Adipocyte (in vitro differentiated cells): ENCODE measurements at regions not wholly inside any gene's neighbourhood (a gene's known extent, or its start where the extent isn't known, plus 50 kb on each side); places are given as distances from the start of the nearest gene placed in this dataset.
"Not testable (repeated sequence)": the region's sequence is repeated elsewhere in the genome, so short reads cannot be mapped to it uniquely, and the experiment has no call there.

ENCODE experiments used
- DNase-seq: peaks from one replicate; pipeline ENCODE4 v3.0.0-alpha.2; 2015; ENCODE audit warnings: low read depth
- H3K27me3 ChIP-seq: replicated peaks from 2 replicates; pipeline ENCODE4 v1.7.0; 2013; ENCODE audit warnings: mild to moderate bottlenecking, low read length, moderate library complexity; ENCODE audit not compliant: control insufficient read depth, insufficient read depth
- H3K36me3 ChIP-seq: 2 replicates; pipeline ENCODE4 v1.7.0; 2013; ENCODE audit warnings: low read length, mild to moderate bottlenecking, moderate library complexity; ENCODE audit not compliant: control insufficient read depth, insufficient read depth, severe bottlenecking
- H3K4me1 ChIP-seq: 2 replicates; pipeline ENCODE4 v1.7.0; 2013; ENCODE audit warnings: mild to moderate bottlenecking, low read length, moderate library complexity; ENCODE audit not compliant: control insufficient read depth, insufficient read depth
- H3K4me3 ChIP-seq: 2 replicates; pipeline ENCODE4 v1.7.0; 2013; ENCODE audit warnings: mild to moderate bottlenecking, low read length, moderate library complexity
- H3K9ac ChIP-seq: 2 replicates; pipeline ENCODE4 v1.7.0; 2013; ENCODE audit warnings: mild to moderate bottlenecking, low read length, moderate library complexity
- H3K9me3 ChIP-seq: 2 replicates; pipeline ENCODE4 v1.7.0; 2013; ENCODE audit warnings: mild to moderate bottlenecking, low read length, moderate library complexity; ENCODE audit not compliant: control insufficient read depth

DNA sequence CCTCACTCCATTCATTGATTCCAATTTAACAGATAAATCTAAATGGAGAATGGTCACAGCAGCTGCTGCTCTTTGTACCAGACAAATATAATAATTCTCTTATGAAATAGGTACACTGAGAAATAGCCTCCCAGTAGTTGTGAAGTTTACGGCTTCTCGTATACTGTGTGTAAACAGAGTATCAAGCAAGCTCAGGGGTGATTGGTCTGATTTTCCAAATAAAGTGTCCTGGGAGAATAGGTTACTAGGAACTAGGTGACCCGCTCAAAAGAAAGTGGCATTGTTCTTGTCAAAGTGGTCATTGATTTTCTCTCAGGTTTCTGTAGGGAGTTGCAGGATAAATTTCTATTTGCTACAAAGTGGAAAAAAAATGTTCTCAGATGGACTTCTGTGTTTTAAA lies 838.2 kb downstream of the RAPGEF2 start:
- H3K4me1 ChIP-seq: no peaks in the 10 kb centered on the region
- no peaks in the 10 kb centered on the region for H3K9me3 ChIP-seq
- H3K36me3 ChIP-seq: no peaks in the 10 kb centered on the region
- no peak overlapping the region for H3K9ac ChIP-seq
- no peak for DNase-seq
- no peak overlapping the region for H3K4me3 ChIP-seq
- H3K27me3 ChIP-seq: peaks cover 2% of the 10 kb centered on the region

DNA sequence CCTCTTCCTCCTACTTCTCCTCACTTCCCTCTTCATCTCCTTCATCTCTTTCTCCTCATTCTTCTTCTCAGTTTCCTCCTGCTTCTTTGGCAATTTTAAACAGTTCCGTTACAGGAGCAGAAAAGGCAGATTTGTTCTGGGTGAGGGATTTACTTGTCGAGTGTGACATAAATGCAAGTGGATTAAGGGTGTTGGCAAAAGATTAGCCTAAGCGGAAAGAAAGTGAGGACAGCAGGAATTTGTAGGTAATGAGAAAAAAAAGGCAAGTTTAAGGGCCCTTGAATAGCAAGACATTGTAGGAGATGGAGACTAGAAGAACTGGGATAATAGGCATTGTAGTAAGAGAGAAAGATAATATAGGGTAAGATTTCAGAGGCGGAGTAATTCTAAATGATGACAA lies 841.6 kb downstream of the RAPGEF2 start:
- Histone ChIP-seq H3K36me3 (no peaks in the 10 kb centered on the region), H3K9me3 (no peaks in the 10 kb centered on the region), H3K9ac (no peak overlapping the region), H3K27me3 (peaks cover 2% of the 10 kb centered on the region), H3K4me3 (no peak overlapping the region), H3K4me1 (no peaks in the 10 kb centered on the region)
- DNase-seq: no peak

GRCh38 chr4:159946983-159947615 lies 844.2 kb downstream of the RAPGEF2 start:
- no peaks in the 10 kb centered on the region for H3K36me3 ChIP-seq
- H3K27me3 ChIP-seq: peaks cover 2% of the 10 kb centered on the region
- DNase-seq: peak; percentile 82
- H3K4me3 ChIP-seq: no peak overlapping the region
- H3K4me1 ChIP-seq: no peaks in the 10 kb centered on the region
- H3K9ac ChIP-seq: no peak overlapping the region
- no peaks in the 10 kb centered on the region for H3K9me3 ChIP-seq

GRCh38 chr4:159950707-159951106 lies 847.8 kb downstream of the RAPGEF2 start:
- no peak overlapping the region for H3K9ac ChIP-seq

DNA sequence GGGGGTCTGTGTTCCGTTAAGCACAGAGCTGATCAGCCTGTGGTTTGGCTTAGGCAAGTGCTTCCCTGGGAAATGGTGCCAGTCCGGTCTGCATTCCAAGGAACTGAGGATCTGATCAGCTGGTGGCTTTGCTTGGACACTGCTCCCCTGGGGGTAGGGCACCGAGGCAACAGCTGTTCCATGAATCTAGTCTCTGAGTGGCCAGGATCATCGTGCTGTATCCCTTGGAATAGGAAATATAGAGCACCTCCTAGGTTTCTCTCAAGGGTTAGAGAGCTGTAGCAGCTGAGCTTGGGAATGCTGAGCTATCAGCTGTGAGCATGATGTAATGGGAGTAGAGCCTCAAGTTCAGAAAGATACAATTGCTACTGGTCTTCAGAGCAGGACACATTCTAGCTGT lies 863.9 kb downstream of the RAPGEF2 start:
- Histone ChIP-seq H3K9me3 (no peaks in the 10 kb centered on the region), H3K36me3 (no peaks in the 10 kb centered on the region), H3K4me3 (no peak overlapping the region), H3K4me1 (no peaks in the 10 kb centered on the region), H3K9ac (no peak overlapping the region), H3K27me3 (no peaks in the 10 kb centered on the region)
- DNase-seq: no peak

More at GRCh38 chr4:159950707-159951106, 847.8 kb downstream of the RAPGEF2 start:
- no peak for DNase-seq
- H3K4me1 ChIP-seq: no peaks in the 10 kb centered on the region
- no peaks in the 10 kb centered on the region for H3K9me3 ChIP-seq
- H3K27me3 ChIP-seq: no peaks in the 10 kb centered on the region
- H3K4me3 ChIP-seq: no peak overlapping the region
- no peaks in the 10 kb centered on the region for H3K36me3 ChIP-seq

- not testable (repeated sequence) for H3K27me3 ChIP-seq, DNase-seq, H3K36me3 ChIP-seq
Measured at GRCh38 chr4:159976871-159977482, 874.1 kb downstream of the RAPGEF2 start.

GRCh38 chr4:159977907-159978617 lies 875.2 kb downstream of the RAPGEF2 start:
- H3K27me3 ChIP-seq: no peaks in the 10 kb centered on the region
- no peaks in the 10 kb centered on the region for H3K36me3 ChIP-seq
- H3K9ac ChIP-seq: no peak overlapping the region
- H3K4me1 ChIP-seq: no peaks in the 10 kb centered on the region
- peaks cover 2% of the 10 kb centered on the region for H3K9me3 ChIP-seq
- no peak overlapping the region for H3K4me3 ChIP-seq
- DNase-seq: no peak

More at GRCh38 chr4:159976871-159977482, 874.1 kb downstream of the RAPGEF2 start:
- not testable (repeated sequence) for H3K9ac ChIP-seq, H3K4me1 ChIP-seq, H3K9me3 ChIP-seq, H3K4me3 ChIP-seq

DNA sequence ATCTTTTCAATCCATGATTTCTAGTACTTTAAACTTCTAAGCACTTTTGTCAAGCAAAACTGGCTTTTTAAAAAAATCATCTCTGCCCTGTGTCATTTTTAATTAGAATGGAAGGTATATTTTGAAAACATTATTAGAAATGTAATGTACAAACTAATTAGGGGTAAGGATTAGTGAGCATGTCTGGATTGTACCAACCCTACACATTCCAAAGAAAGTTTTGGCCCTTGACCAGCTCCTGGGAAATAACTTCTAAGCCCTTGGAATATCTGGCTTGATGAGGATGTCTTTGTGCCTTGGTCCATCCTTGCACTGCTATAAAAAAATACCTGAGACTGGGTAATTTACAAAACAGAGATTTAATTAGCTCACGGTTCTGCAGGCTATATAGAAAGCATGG lies 876.5 kb downstream of the RAPGEF2 start:
- no peak overlapping the region for H3K4me3 ChIP-seq
- no peaks in the 10 kb centered on the region for H3K4me1 ChIP-seq
- no peak overlapping the region for H3K9ac ChIP-seq
- H3K9me3 ChIP-seq: peaks cover 2% of the 10 kb centered on the region
- DNase-seq: no peak
- no peaks in the 10 kb centered on the region for H3K27me3 ChIP-seq
- H3K36me3 ChIP-seq: no peaks in the 10 kb centered on the region

GRCh38 chr4:159979953-159980352 lies 877.1 kb downstream of the RAPGEF2 start:
- DNase-seq: no peak
- H3K27me3 ChIP-seq: no peaks in the 10 kb centered on the region
- no peak overlapping the region for H3K9ac ChIP-seq
- H3K4me3 ChIP-seq: no peak overlapping the region
- no peaks in the 10 kb centered on the region for H3K36me3 ChIP-seq
- H3K4me1 ChIP-seq: no peaks in the 10 kb centered on the region
- H3K9me3 ChIP-seq: peaks cover 2% of the 10 kb centered on the region

GRCh38 chr4:159980826-159981468 lies 878.1 kb downstream of the RAPGEF2 start:
- Histone ChIP-seq H3K4me3 (no peak overlapping the region), H3K9me3 (peaks cover 2% of the 10 kb centered on the region), H3K27me3 (no peaks in the 10 kb centered on the region), H3K36me3 (no peaks in the 10 kb centered on the region), H3K9ac (no peak overlapping the region), H3K4me1 (no peaks in the 10 kb centered on the region)
- no peak for DNase-seq

GRCh38 chr4:159981469-159981856 lies 878.6 kb downstream of the RAPGEF2 start:
- H3K9me3 ChIP-seq: peaks cover 2% of the 10 kb centered on the region

More at GRCh38 chr4:159981469-159981856, 878.6 kb downstream of the RAPGEF2 start:
- Histone ChIP-seq H3K27me3 (no peaks in the 10 kb centered on the region), H3K9ac (no peak overlapping the region), H3K36me3 (no peaks in the 10 kb centered on the region), H3K4me1 (no peaks in the 10 kb centered on the region), H3K4me3 (no peak overlapping the region)
- DNase-seq: no peak
